Psoas muscle (tissue), 7 donors: ENCODE measurements at regions not wholly inside any gene's neighbourhood (a gene's known extent, or its start where the extent isn't known, plus 50 kb on each side); places are given as distances from the start of the nearest gene placed in this dataset.
A peak's percentile ranks its signal among the peaks of the same experiment; 100 is the strongest.

Source experiments
- ATAC-seq, 4 donors: fragments of 200-7000 bp; cut with Tn5 transposase; one replicate each; pipeline ENCODE4 v1.9.1; 2020; ENCODE audit warnings: moderate library complexity in 3 of 4, mild to moderate bottlenecking in 2 of 4
- DNase-seq, 2 donors: peaks; one replicate each; pipeline ENCODE4 v3.0.0-alpha.2; 2020
- H3K27ac ChIP-seq: fragments of 200-600 bp; one replicate; pipeline ENCODE4 v1.8.0; 2022
- H3K27me3 ChIP-seq, 3 donors: fragments of 200-600 bp in 1 of 3; one replicate each; pipeline versions ENCODE4 v1.6.1 to v1.8.0; 2013 to 2022; ENCODE audit warnings: low read length in 2 of 3, mild to moderate bottlenecking in 2 of 3, moderate library complexity in 1 of 3; ENCODE audit not compliant: insufficient read depth in 3 of 3
- H3K36me3 ChIP-seq, 2 donors: fragments of 200-600 bp in 1 of 2; one replicate each; pipeline versions ENCODE4 v1.6.1 to v1.8.0; 2013 to 2022; ENCODE audit warnings: low read depth in 1 of 2, mild to moderate bottlenecking in 1 of 2, moderate library complexity in 1 of 2; ENCODE audit not compliant: insufficient read depth in 1 of 2
- H3K4me1 ChIP-seq: fragments of 200-600 bp; one replicate; pipeline ENCODE4 v1.8.0; 2022
- H3K4me3 ChIP-seq: fragments of 200-600 bp; one replicate; pipeline ENCODE4 v1.8.0; 2022; ENCODE audit warnings: mild to moderate bottlenecking
- H3K9me3 ChIP-seq: fragments of 200-600 bp; one replicate; pipeline ENCODE4 v1.8.0; 2022
- WGBS, 3 donors: extraction: QIAGEN DNeasy Blood & Tissue Kit; methylation state at CpG; one replicate each; pipeline versions ENCODE4 v1.1.6 to v1.1.7; 2013; 5-methylcytosine and 5-hydroxymethylcytosine counted together
- intact Hi-C, 2 donors: fragments of 100-400 bp; cut with DNase I; formaldehyde crosslinking; loops; one replicate each; pipeline versions ENCODE4 v1.11.0 to v1.14.2; 2022
- TF ChIP-seq, protein P1 (sequence below): fragments of 200-600 bp; IDR thresholded peaks from one replicate; pipeline ENCODE4 v1.8.0; 2022; ENCODE audit warnings: antibody characterized with exemption
- donor health status: healthy with polysubstance abuse.
- donor health status: DM: no; HTN: no; CAD: no; lungs with moderate emphysema.
- donor health status: Bipolar disorder and iron deficiency.
- donor health status: healthy.
- donor health status: DM: yes; HTN: yes; CAD: no.
- donor health status: DM: no; HTN: no; CAD: no.
- donor health status: DM: yes; HTN: yes; CAD: no.

DNA sequence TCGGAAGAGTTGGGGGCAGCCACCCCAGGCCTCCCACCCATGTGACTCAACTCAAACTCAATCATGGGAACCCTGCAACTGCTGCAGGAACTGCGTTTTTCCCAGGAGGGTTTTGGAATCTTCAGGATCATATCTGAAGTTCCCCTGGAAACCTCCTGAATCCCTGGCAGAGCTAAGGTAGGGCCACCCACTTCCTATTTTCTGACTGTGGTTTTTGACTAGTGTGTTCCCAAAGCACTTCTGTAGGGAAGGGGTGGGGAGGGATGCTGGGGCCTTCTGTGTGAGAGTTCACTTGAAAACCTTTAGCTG lies 127.6 kb upstream of the UNC5B start:
- no peak for ATAC-seq
- TF ChIP-seq, protein P1, sequence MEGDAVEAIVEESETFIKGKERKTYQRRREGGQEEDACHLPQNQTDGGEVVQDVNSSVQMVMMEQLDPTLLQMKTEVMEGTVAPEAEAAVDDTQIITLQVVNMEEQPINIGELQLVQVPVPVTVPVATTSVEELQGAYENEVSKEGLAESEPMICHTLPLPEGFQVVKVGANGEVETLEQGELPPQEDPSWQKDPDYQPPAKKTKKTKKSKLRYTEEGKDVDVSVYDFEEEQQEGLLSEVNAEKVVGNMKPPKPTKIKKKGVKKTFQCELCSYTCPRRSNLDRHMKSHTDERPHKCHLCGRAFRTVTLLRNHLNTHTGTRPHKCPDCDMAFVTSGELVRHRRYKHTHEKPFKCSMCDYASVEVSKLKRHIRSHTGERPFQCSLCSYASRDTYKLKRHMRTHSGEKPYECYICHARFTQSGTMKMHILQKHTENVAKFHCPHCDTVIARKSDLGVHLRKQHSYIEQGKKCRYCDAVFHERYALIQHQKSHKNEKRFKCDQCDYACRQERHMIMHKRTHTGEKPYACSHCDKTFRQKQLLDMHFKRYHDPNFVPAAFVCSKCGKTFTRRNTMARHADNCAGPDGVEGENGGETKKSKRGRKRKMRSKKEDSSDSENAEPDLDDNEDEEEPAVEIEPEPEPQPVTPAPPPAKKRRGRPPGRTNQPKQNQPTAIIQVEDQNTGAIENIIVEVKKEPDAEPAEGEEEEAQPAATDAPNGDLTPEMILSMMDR: no peak
- 86 to 93% (median 93%) methylated on average over 2 of the region's 2 CpGs for WGBS, 3 donors
- Histone ChIP-seq H3K4me3 (no peak overlapping the region), H3K27ac (no peak overlapping the region), H3K9me3 (no peaks in the 10 kb centered on the region), H3K4me1 (no peaks in the 10 kb centered on the region), H3K27me3 (no peaks in the 10 kb centered on the region), H3K36me3 (no peaks in the 10 kb centered on the region)
- no peak for DNase-seq
- intact Hi-C loops: no loop called here

DNA sequence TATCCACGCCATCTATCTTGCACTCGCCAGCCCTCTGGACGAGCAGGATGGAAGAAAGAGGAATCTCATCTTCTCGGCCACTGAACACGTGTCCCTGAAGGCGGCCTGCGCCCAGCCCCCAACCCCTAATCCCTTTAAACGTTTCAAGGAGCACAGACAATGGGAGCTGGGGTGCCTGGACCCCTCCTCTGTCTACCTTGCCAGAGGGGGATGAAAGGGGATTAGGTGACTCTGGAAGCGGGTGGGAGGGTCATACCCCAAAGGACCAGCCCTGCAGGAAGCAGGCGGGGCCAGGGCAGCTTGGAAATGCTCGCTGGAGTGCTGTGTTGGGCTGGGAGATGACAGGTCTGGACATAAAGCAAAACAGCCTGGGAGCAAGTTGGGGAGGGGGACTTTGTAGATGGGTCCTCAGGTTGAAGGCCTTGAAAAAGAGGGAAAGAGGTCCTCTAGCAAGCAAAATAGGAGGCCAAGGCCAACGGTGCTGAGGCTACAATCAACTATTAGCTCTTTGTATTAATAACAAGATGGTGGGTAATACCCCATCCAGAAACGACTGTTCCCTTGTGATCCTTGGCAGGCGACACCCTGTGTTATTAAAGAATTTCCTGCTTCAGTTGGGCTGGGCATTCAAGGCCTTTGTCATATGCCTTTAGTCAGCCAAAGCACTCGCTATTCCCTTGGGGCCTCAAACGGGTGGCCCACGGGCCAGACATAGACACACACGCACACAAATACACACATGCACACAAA lies 126.5 kb upstream of the UNC5B start:
- Histone ChIP-seq H3K27me3 (no peaks in the 10 kb centered on the region), H3K4me3 (no peak overlapping the region), H3K36me3 (no peaks in the 10 kb centered on the region), H3K4me1 (no peaks in the 10 kb centered on the region), H3K9me3 (no peaks in the 10 kb centered on the region), H3K27ac (no peak overlapping the region)
- 69 to 75% (median 70%) methylated on average over 18 of the region's 18 CpGs for WGBS, 3 donors
- ATAC-seq (no peak), DNase-seq (peak in 1 of 2 donors; percentile 24)
- intact Hi-C loops: no loop called here
- TF ChIP-seq, protein P1: no peak

DNA sequence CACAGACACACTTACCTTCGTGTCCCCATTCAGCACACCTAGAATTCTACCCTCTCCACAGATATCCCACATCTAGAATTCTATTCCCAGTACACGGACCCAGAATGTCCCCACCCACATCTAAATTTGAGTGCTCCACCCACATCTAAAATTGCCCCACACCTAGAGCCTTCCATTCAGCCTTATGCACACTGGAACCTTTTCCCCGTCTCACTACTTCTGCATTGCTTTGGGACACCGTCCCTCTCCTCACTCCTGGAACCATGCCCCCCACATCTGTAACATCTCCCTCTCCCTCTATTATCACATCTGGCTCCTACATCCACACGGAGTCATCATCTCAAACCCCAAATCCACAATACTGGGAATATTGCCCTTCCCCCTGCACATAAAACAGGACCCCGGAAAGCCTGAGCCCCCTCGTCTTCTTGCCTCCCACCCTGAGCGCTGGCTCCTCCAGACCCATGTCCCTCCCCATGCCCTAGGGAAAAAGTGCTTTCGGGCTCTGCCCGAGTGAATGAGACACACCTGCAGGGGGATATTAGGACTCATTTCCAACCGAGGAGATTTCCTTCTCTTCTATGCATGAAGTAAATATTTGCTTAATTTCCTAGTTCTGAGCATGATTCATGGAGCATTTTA lies 125.8 kb upstream of the UNC5B start:
- intact Hi-C loops: no loop called here
- TF ChIP-seq, protein P1: no peak
- DNase-seq (peak in 1 of 2 donors; percentile 23), ATAC-seq (no peak)
- WGBS, 3 donors: 68 to 78% (median 73%) methylated on average over 11 of the region's 11 CpGs
- Histone ChIP-seq H3K27ac (no peak overlapping the region), H3K4me1 (no peaks in the 10 kb centered on the region), H3K36me3 (no peaks in the 10 kb centered on the region), H3K27me3 (no peaks in the 10 kb centered on the region), H3K4me3 (no peak overlapping the region), H3K9me3 (no peaks in the 10 kb centered on the region)

DNA sequence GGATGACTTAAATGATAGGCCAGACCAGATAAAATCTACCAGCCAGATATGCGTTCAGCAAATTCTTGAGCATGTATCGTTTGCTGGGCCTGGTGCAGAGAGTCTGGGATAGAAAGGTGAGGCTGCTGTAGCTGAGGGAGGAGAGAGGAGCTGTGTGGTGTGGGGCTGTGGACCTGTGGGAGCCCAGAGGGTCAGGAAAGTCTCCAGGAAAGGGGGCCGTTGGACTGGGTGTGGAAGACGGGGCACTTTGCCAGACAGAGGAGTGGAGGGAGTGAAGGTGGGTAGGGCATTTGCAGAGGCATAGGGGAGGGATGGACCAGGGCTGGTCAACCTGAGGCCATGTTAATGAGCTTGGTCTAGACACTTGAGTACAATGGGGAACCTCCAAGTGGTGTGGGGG lies 124.7 kb upstream of the UNC5B start:
- intact Hi-C loops: no loop called here
- no peaks in the 10 kb centered on the region for H3K36me3 ChIP-seq
- no peak overlapping the region for H3K4me3 ChIP-seq
- no peaks in the 10 kb centered on the region for H3K9me3 ChIP-seq
- DNase-seq (peak in 1 of 2 donors; percentile 19), ATAC-seq (no peak)
- no peaks in the 10 kb centered on the region for H3K27me3 ChIP-seq
- 77 to 81% (median 80%) methylated on average over 4 of the region's 4 CpGs for WGBS, 3 donors
- peaks cover 4% of the 10 kb centered on the region for H3K4me1 ChIP-seq
- no peak overlapping the region for H3K27ac ChIP-seq
- TF ChIP-seq, protein P1: no peak
